ENCODE measurements at regions not wholly inside any gene's neighbourhood (a gene's known extent, or its start where the extent isn't known, plus 50 kb on each side); places are given as distances from the start of the nearest gene placed in this dataset.
A peak's percentile ranks its signal among the peaks of the same experiment; 100 is the strongest.

DNA sequence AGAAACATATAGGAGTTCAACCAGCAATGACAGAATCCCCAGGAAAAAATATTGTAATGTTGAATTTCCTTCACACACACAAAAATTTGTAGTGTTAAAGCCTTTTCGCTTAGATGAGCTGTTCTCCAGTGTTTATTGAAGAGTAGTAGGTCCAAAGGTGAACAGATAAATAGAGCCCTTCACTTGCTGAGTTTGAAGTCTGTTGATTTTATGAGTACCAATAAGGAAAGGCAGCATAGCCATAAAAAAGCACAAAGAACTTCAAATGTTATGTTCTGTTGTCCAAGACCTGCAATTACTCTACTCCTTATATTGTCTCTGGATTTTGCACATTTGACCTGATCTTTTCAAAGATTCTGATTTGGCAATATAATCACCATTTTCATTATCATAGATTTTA is 362.7 kb upstream of the B3GALT2 start:
- Histone ChIP-seq H3K27ac (ENCODE audit: low read depth in 1 of 3, low read length in 2 of 3) (peak overlapping the region in 2 of 3 donors; percentile 4 to 70), H3K36me3 (ENCODE audit: control insufficient read depth in 3 of 3, insufficient read depth in 2 of 3, low read depth in 1 of 3, low read length in 3 of 3) (no peaks in the 10 kb centered on the region), H3K27me3 (ENCODE audit: control insufficient read depth in 3 of 3, insufficient read depth in 3 of 3, low read length in 3 of 3) (no peaks in the 10 kb centered on the region), H3K9me3 (ENCODE audit: control insufficient read depth in 2 of 2, insufficient read depth in 1 of 2, low read depth in 1 of 2, low read length in 1 of 2) (no peaks in the 10 kb centered on the region), H3K4me1 (ENCODE audit: control insufficient read depth in 3 of 3, insufficient read depth in 2 of 3, low read depth in 1 of 3, low read length in 2 of 3) (peaks cover 0 to 31% (median 3%) of the 10 kb centered on the region in 3 donors), H3K4me3 (ENCODE audit: low read depth in 1 of 3, low read length in 3 of 3) (no peak overlapping the region)
- WGBS, 3 donors, result 15 to 54% (median 48%) methylated on average over 1 of the region's 1 CpG
- DNase-seq, result peak; percentile 86 to 92
- FAIRE-seq, result peak; percentile 62

DNA sequence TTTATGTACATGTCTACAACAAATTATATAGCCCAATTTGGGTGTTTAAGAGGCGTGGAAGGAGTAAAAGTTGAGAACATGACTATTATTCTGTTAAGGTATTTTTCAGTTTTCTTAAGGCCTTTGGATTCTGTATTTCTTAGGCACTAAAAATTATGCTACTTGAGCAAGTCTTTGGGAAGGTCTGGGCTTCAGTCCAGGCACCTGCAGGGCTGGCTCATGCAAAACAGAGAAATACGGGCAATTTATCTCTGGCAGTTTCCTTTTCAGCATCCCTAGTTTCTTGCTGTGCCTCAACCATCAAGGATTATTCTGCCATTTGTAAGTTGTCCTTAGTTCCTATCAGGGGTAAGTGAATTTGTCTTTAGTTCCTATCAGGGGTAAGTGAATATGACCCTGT is 358.8 kb upstream of the B3GALT2 start:
- Histone ChIP-seq H3K27ac (ENCODE audit: low read depth in 1 of 3, low read length in 2 of 3) (no peak overlapping the region), H3K9me3 (ENCODE audit: control insufficient read depth in 2 of 2, insufficient read depth in 1 of 2, low read depth in 1 of 2, low read length in 1 of 2) (no peaks in the 10 kb centered on the region)
- FAIRE-seq, result no peak

DNA sequence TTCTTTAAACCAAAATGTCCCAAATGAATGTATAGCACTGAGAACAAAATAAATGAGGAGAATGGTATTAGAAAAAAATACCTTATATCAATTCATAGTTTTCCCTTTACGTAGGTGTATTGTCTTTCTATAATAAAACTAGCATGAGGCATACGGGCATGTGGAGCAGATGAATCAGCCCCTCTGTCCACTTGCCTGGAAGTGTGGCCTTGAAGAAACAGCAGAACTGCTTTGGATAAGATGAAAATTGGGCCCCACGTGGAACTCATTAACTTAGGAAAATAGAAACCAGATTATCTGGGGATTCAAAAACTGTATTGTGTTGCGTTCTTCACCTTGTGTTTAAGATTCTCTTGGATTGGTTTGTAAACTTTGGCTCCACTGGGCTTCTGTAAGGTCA is 356.8 kb upstream of the B3GALT2 start:
- Histone ChIP-seq H3K4me3 (ENCODE audit: low read depth in 1 of 3, low read length in 3 of 3) (no peak overlapping the region), H3K36me3 (ENCODE audit: control insufficient read depth in 3 of 3, insufficient read depth in 2 of 3, low read depth in 1 of 3, low read length in 3 of 3) (no peaks in the 10 kb centered on the region), H3K27me3 (ENCODE audit: control insufficient read depth in 3 of 3, insufficient read depth in 3 of 3, low read length in 3 of 3) (no peaks in the 10 kb centered on the region), H3K27ac (ENCODE audit: low read depth in 1 of 3, low read length in 2 of 3) (peak overlapping the region in 1 of 3 donors; percentile 27), H3K9me3 (ENCODE audit: control insufficient read depth in 2 of 2, insufficient read depth in 1 of 2, low read depth in 1 of 2, low read length in 1 of 2) (no peaks in the 10 kb centered on the region), H3K4me1 (ENCODE audit: control insufficient read depth in 3 of 3, insufficient read depth in 2 of 3, low read depth in 1 of 3, low read length in 2 of 3) (peaks cover 0 to 15% (median 2%) of the 10 kb centered on the region in 3 donors)
- DNase-seq (peak in 1 of 2 donors; percentile 39), FAIRE-seq (no peak)
- 84 to 91% (median 84%) methylated on average over 4 of the region's 4 CpGs for WGBS, 3 donors

More for the DNA sequence above, 358.8 kb upstream of the B3GALT2 start:
- WGBS, 3 donors, result 61 to 72% (median 72%) methylated on average over 2 of the region's 2 CpGs
- Histone ChIP-seq H3K27me3 (ENCODE audit: control insufficient read depth in 3 of 3, insufficient read depth in 3 of 3, low read length in 3 of 3) (no peaks in the 10 kb centered on the region), H3K4me3 (ENCODE audit: low read depth in 1 of 3, low read length in 3 of 3) (no peak overlapping the region), H3K36me3 (ENCODE audit: control insufficient read depth in 3 of 3, insufficient read depth in 2 of 3, low read depth in 1 of 3, low read length in 3 of 3) (no peaks in the 10 kb centered on the region), H3K4me1 (ENCODE audit: control insufficient read depth in 3 of 3, insufficient read depth in 2 of 3, low read depth in 1 of 3, low read length in 2 of 3) (peaks cover 2 to 28% (median 3%) of the 10 kb centered on the region in 3 donors)
- no peak for DNase-seq

DNA sequence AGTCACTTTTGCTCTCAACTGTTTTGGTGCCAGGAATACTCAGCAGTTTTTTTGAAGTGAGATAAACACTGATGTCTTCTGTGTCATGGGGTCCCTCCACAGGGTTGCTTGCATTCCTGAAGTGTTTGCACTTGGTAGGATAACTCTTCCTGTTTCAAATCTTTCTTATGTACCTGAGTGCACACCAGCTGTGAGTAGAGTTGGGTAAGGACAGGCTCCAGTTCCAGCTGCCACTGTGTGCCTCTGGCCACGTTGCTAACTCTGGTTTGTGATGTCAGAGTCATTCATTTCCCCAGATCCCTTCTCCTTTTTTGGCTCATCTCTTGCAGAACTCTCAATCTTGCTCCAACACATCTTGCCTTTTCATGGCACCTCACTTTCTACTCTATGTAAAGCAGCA is 356.3 kb upstream of the B3GALT2 start:
- no peak for FAIRE-seq
- WGBS, 3 donors, result 16 to 30% (median 19%) methylated on average over 1 of the region's 1 CpG
- peak in 1 of 2 donors; percentile 20 for DNase-seq

DNA sequence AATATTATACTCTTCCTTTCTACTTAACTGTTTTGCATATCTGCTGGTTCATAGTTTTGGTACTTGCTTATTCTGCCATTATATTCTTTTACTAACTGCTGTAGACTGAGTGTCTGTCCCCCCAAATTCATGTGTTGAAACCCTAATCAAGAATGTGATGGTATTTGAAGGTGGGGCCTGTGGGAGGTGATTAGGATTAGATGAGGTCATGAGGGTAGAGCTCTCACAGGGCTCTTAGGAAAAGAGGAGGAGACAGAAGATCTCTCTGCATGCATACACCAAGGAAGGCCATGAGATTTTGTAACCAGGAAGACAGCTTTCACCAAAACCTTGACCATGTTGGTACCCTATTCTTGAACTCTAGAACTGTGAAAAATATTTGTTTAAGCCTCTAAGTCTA is 354.1 kb upstream of the B3GALT2 start:
- DNase-seq (no peak), FAIRE-seq (no peak)
- Histone ChIP-seq H3K9me3 (ENCODE audit: control insufficient read depth in 2 of 2, insufficient read depth in 1 of 2, low read depth in 1 of 2, low read length in 1 of 2) (no peaks in the 10 kb centered on the region), H3K4me1 (ENCODE audit: control insufficient read depth in 3 of 3, insufficient read depth in 2 of 3, low read depth in 1 of 3, low read length in 2 of 3) (peaks cover 0 to 4% (median 2%) of the 10 kb centered on the region in 3 donors), H3K27me3 (ENCODE audit: control insufficient read depth in 3 of 3, insufficient read depth in 3 of 3, low read length in 3 of 3) (no peaks in the 10 kb centered on the region), H3K36me3 (ENCODE audit: control insufficient read depth in 3 of 3, insufficient read depth in 2 of 3, low read depth in 1 of 3, low read length in 3 of 3) (no peaks in the 10 kb centered on the region), H3K4me3 (ENCODE audit: low read depth in 1 of 3, low read length in 3 of 3) (no peak overlapping the region), H3K27ac (ENCODE audit: low read depth in 1 of 3, low read length in 2 of 3) (peak overlapping the region in 1 of 3 donors; percentile 76)

More for the DNA sequence above, 356.3 kb upstream of the B3GALT2 start:
- Histone ChIP-seq H3K27me3 (ENCODE audit: control insufficient read depth in 3 of 3, insufficient read depth in 3 of 3, low read length in 3 of 3) (no peaks in the 10 kb centered on the region), H3K9me3 (ENCODE audit: control insufficient read depth in 2 of 2, insufficient read depth in 1 of 2, low read depth in 1 of 2, low read length in 1 of 2) (no peaks in the 10 kb centered on the region), H3K27ac (ENCODE audit: low read depth in 1 of 3, low read length in 2 of 3) (peak overlapping the region in 1 of 3 donors; percentile 34), H3K4me1 (ENCODE audit: control insufficient read depth in 3 of 3, insufficient read depth in 2 of 3, low read depth in 1 of 3, low read length in 2 of 3) (peaks cover 0 to 10% (median 2%) of the 10 kb centered on the region in 3 donors), H3K36me3 (ENCODE audit: control insufficient read depth in 3 of 3, insufficient read depth in 2 of 3, low read depth in 1 of 3, low read length in 3 of 3) (no peaks in the 10 kb centered on the region), H3K4me3 (ENCODE audit: low read depth in 1 of 3, low read length in 3 of 3) (no peak overlapping the region)

DNA sequence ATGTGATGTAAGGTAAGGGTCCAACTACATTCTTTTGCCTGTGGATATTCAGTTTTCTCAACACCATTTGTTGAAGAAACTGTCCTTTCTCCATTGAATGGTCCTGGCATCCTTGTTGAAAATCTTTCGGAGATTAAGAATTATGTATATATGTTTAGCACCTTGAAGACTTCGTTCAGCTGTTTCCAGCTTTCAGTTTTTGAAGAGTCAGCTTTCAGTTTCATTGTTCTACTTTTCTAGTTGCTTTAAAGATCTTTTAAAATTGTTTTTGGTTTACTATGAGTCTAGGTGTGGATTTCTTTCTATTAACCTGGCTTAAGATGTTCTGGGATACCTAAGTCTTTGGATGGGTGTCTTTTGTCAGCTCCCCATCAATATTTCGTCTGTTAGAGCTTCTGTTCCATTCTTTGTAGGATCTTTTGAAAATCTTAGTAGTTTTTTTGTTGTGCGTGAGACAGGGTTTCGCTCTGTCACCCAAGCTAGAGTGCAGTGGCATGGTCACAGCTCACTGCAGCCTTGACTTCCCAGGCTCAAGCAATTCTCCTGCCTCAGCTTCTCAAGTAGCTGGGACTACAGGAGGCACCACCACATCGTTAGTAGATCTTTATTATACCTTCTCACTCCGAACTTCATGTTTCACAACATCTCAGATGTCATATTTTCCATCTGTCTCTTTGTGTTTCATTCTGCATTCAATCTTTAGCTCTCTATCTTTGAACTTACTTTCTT is 353.5 kb upstream of the B3GALT2 start:
- FAIRE-seq (no peak), DNase-seq (no peak)
- Histone ChIP-seq H3K4me3 (ENCODE audit: low read depth in 1 of 3, low read length in 3 of 3) (no peak overlapping the region), H3K27me3 (ENCODE audit: control insufficient read depth in 3 of 3, insufficient read depth in 3 of 3, low read length in 3 of 3) (no peaks in the 10 kb centered on the region), H3K9me3 (ENCODE audit: control insufficient read depth in 2 of 2, insufficient read depth in 1 of 2, low read depth in 1 of 2, low read length in 1 of 2) (no peaks in the 10 kb centered on the region), H3K27ac (ENCODE audit: low read depth in 1 of 3, low read length in 2 of 3) (peak overlapping the region in 2 of 3 donors; percentile 60 to 90), H3K36me3 (ENCODE audit: control insufficient read depth in 3 of 3, insufficient read depth in 2 of 3, low read depth in 1 of 3, low read length in 3 of 3) (no peaks in the 10 kb centered on the region), H3K4me1 (ENCODE audit: control insufficient read depth in 3 of 3, insufficient read depth in 2 of 3, low read depth in 1 of 3, low read length in 2 of 3) (peaks cover 0 to 4% (median 2%) of the 10 kb centered on the region in 3 donors)
- 66 to 75% (median 70%) methylated on average over 7 of the region's 7 CpGs for WGBS, 3 donors

DNA sequence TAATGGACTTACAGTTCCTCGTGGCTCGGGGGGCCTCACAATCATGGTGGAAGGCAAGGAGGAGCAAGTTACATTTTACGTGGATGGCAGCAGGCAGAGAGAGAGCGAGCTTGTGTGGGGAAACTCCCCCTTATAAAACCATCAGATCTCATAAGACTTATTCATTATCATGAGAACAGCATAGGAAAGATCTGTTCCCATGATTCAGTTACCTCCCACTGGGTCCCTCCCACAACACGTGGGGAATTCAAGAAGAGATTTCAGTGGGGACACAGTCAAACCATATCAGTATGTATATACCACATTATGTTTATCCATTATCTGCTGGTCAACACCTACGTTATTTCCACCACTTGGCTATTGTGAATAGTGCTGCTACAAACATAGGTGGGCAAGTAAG is 352.3 kb upstream of the B3GALT2 start:
- Histone ChIP-seq H3K9me3 (ENCODE audit: control insufficient read depth in 2 of 2, insufficient read depth in 1 of 2, low read depth in 1 of 2, low read length in 1 of 2) (no peaks in the 10 kb centered on the region), H3K4me1 (ENCODE audit: control insufficient read depth in 3 of 3, insufficient read depth in 2 of 3, low read depth in 1 of 3, low read length in 2 of 3) (peaks cover 0 to 4% (median 2%) of the 10 kb centered on the region in 3 donors), H3K27me3 (ENCODE audit: control insufficient read depth in 3 of 3, insufficient read depth in 3 of 3, low read length in 3 of 3) (no peaks in the 10 kb centered on the region), H3K27ac (ENCODE audit: low read depth in 1 of 3, low read length in 2 of 3) (peak overlapping the region in 1 of 3 donors; percentile 60), H3K36me3 (ENCODE audit: control insufficient read depth in 3 of 3, insufficient read depth in 2 of 3, low read depth in 1 of 3, low read length in 3 of 3) (no peaks in the 10 kb centered on the region), H3K4me3 (ENCODE audit: low read depth in 1 of 3, low read length in 3 of 3) (no peak overlapping the region)
- DNase-seq (no peak), FAIRE-seq (no peak)
- 77 to 87% (median 83%) methylated on average over 6 of the region's 6 CpGs for WGBS, 3 donors

DNA sequence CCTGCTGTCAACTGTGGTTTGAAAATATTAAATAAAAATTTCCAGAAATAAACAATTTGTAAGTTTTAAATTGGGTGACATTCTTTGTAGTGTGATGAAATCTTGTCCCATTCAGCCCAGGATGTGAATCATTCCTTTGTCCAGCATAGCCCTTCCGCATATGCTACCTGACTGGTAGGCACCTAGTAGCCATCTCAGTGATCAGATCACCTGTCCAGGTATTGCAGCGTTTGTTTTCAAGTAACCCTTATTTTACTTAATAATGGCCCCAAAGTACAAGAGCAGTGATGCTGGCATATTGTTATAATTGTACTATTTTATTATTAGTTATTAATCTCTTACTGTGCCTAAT is 351.6 kb upstream of the B3GALT2 start:
- WGBS, 3 donors, result 81 to 87% (median 86%) methylated on average over 2 of the region's 2 CpGs
- Histone ChIP-seq H3K4me1 (ENCODE audit: control insufficient read depth in 3 of 3, insufficient read depth in 2 of 3, low read depth in 1 of 3, low read length in 2 of 3) (peaks cover 0 to 4% (median 2%) of the 10 kb centered on the region in 3 donors), H3K27me3 (ENCODE audit: control insufficient read depth in 3 of 3, insufficient read depth in 3 of 3, low read length in 3 of 3) (no peaks in the 10 kb centered on the region), H3K9me3 (ENCODE audit: control insufficient read depth in 2 of 2, insufficient read depth in 1 of 2, low read depth in 1 of 2, low read length in 1 of 2) (no peaks in the 10 kb centered on the region), H3K4me3 (ENCODE audit: low read depth in 1 of 3, low read length in 3 of 3) (no peak overlapping the region), H3K27ac (ENCODE audit: low read depth in 1 of 3, low read length in 2 of 3) (peak overlapping the region in 1 of 3 donors; percentile 43), H3K36me3 (ENCODE audit: control insufficient read depth in 3 of 3, insufficient read depth in 2 of 3, low read depth in 1 of 3, low read length in 3 of 3) (no peaks in the 10 kb centered on the region)
- FAIRE-seq (no peak), DNase-seq (no peak)
